ENCODE measurements at regions not wholly inside any gene's neighbourhood (a gene's known extent, or its start where the extent isn't known, plus 50 kb on each side); places are given as distances from the start of the nearest gene placed in this dataset.

GRCh38 chr12:77569876-77570275 lies 260.8 kb upstream of the NAV3 start:
- TF ChIP-seq CTCF (IDR thresholded peaks at IDR 0.05): no peak
- no peak for TF ChIP-seq POLR2A (IDR thresholded peaks at IDR 0.05)

Measured in thyroid gland (tissue), 4 donors.